ENCODE measurements at regions not wholly inside any gene's neighbourhood (a gene's known extent, or its start where the extent isn't known, plus 50 kb on each side); places are given as distances from the start of the nearest gene placed in this dataset.

DNA sequence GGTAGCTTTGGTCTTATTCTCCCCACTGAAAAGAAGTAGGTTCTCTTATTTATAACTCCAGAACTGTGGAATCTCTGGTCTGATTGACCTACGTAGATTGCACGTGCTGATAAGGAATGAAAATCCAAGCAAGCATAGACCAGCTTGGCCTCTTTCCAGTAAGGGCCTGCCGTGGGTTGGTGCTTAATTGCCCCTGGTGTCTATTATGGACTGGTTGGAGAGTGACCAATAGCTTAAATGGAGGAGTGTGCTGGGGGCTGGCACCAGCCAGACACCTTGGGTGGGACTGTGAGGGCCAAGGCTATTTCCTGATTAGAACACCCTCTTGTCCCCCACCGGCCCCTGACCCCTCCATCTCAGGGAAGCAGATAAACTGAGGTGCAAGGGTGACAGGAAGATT, 74.0 kb downstream of the TENT5C start (continued):
- no peak for TF ChIP-seq TAF1 (IDR thresholded peaks at IDR 0.05; ENCODE audit: low read depth, low read length)
- TF ChIP-seq RBBP5 (IDR thresholded peaks at IDR 0.05; ENCODE audit: borderline replicate concordance, low read depth, low read length) = no peak
- TF ChIP-seq SAP30 (IDR thresholded peaks at IDR 0.05; ENCODE audit: insufficient read depth, insufficient replicate concordance, low read length) = no peak
- no peak for TF ChIP-seq CHD2 (IDR thresholded peaks at IDR 0.05; ENCODE audit: low read length)
- TF ChIP-seq FOSL1 (IDR thresholded peaks at IDR 0.05; ENCODE audit: insufficient read depth, low read depth, low read length) = no peak
- no peak for TF ChIP-seq MAFK (IDR thresholded peaks at IDR 0.05; ENCODE audit: low read depth, low read length)

Measured in H1 (cell line).